OCI-LY7 (cell line): ENCODE measurements at regions not wholly inside any gene's neighbourhood (a gene's known extent, or its start where the extent isn't known, plus 50 kb on each side); places are given as distances from the start of the nearest gene placed in this dataset.

Source experiments
- BruUV-seq: library from RNA; stranded (reverse); fragments of 400-500 nt; replicated peaks from 2 replicates; lab custom pipeline; 2021; lab: Mats Ljungman, UMichigan
- CTCF ChIA-PET: fragments of 300-600 bp; sonication (Branson Sonifier 250); formaldehyde crosslinking; loops from one replicate; lab custom pipeline; 2022; ENCODE audit warnings: antibody characterized with exemption; ENCODE audit not compliant: unreplicated experiment; lab: Charles Lee
- POLR2A ChIA-PET: fragments of 300-600 bp; sonication (Branson Sonifier 250); formaldehyde crosslinking; loops from one replicate; lab custom pipeline; 2022; ENCODE audit warnings: antibody characterized with exemption; lab: Charles Lee
- DNase-seq: peaks from one replicate; pipeline ENCODE4 v3.0.0-alpha.2; 2015; ENCODE audit warnings: low spot score
- H2AFZ ChIP-seq: fragments of 200-600 bp; sonication (generic), shearing (Covaris generic); 2 replicates; pipeline ENCODE4 v1.6.1; 2014; ENCODE audit warnings: mild to moderate bottlenecking, antibody characterized with exemption, low read length, moderate library complexity
- H3K27ac ChIP-seq: fragments of 200-600 bp; sonication (generic); 2 replicates; pipeline ENCODE4 v1.5.1; 2014; ENCODE audit warnings: mixed run types, low read depth, mild to moderate bottlenecking, moderate library complexity, low read length, inconsistent platforms; ENCODE audit not compliant: poor library complexity, severe bottlenecking
- H3K36me3 ChIP-seq: fragments of 200-600 bp; sonication (generic); 2 replicates; pipeline ENCODE4 v1.6.1; 2014; ENCODE audit warnings: mild to moderate bottlenecking, antibody characterized with exemption, low read length, moderate library complexity, mixed read lengths; ENCODE audit not compliant: insufficient read depth
- H3K4me1 ChIP-seq: fragments of 200-600 bp; sonication (generic); 2 replicates; pipeline ENCODE4 v1.5.1; 2014; ENCODE audit warnings: mild to moderate bottlenecking, low read length; ENCODE audit not compliant: insufficient read depth, poor library complexity, severe bottlenecking
- H3K4me2 ChIP-seq: fragments of 200-600 bp; sonication (generic); 2 replicates; pipeline ENCODE4 v1.6.1; 2014; ENCODE audit warnings: mild to moderate bottlenecking, low read length
- H3K4me3 ChIP-seq: fragments of 200-600 bp; sonication (generic); 2 replicates; pipeline ENCODE4 v1.5.1; 2014; ENCODE audit warnings: mild to moderate bottlenecking, low read depth, low read length; ENCODE audit not compliant: poor library complexity, severe bottlenecking
- H3K79me2 ChIP-seq: fragments of 200-600 bp; sonication (generic); 2 replicates; pipeline ENCODE4 v1.6.1; 2016; ENCODE audit warnings: low read depth, mild to moderate bottlenecking, low read length, moderate library complexity, mixed read lengths; ENCODE audit not compliant: insufficient read depth
- H3K9me2 ChIP-seq: fragments of 200-600 bp; sonication (generic); 2 replicates; pipeline ENCODE4 v1.6.1; 2016; ENCODE audit warnings: mild to moderate bottlenecking, low read length, mixed read lengths; ENCODE audit not compliant: insufficient read depth
- H3K9me3 ChIP-seq: fragments of 200-600 bp; sonication (generic); 2 replicates; pipeline ENCODE4 v1.6.1; 2014; ENCODE audit warnings: mild to moderate bottlenecking, mixed run types, low read length, mixed read lengths
- H4K20me1 ChIP-seq: fragments of 200-600 bp; sonication (generic); 2 replicates; pipeline ENCODE4 v1.6.1; 2014; ENCODE audit warnings: mild to moderate bottlenecking, antibody characterized with exemption, low read length, moderate library complexity, mixed read lengths; ENCODE audit not compliant: insufficient read depth
- CTCF ChIP-seq: fragments of 200-600 bp; sonication (generic); conservative IDR thresholded peaks from 2 replicates; pipeline ENCODE4 v1.5.1; 2014; ENCODE audit warnings: mild to moderate bottlenecking, antibody characterized with exemption, low read length, moderate library complexity, mixed read lengths
- EZH2phosphoT487 ChIP-seq: fragments of 200-600 bp; sonication (generic); IDR thresholded peaks from 2 replicates; pipeline ENCODE4 v1.6.1; 2018; ENCODE audit warnings: low read depth, borderline replicate concordance, mild to moderate bottlenecking, mixed run types, antibody characterized with exemption, low read length, moderate library complexity, mixed read lengths
- intact Hi-C: fragments of 100-400 bp; cut with micrococcal nuclease; formaldehyde crosslinking; loops from one replicate; pipeline ENCODE4 v1.10.0; 2022; ENCODE audit not compliant: unreplicated experiment

GRCh38 chr6:48472535-48472934 is 361.5 kb upstream of the PTCHD4 start:
- no peaks in the 10 kb centered on the region for H4K20me1 ChIP-seq
- intact Hi-C loops: no loop called here
- no peak overlapping the region for H3K4me2 ChIP-seq
- H3K4me1 ChIP-seq: no peaks in the 10 kb centered on the region
- BruUV-seq: no TSS peak
- no peaks in the 10 kb centered on the region for H3K9me3 ChIP-seq
- no peaks in the 10 kb centered on the region for H3K9me2 ChIP-seq
- no peak for DNase-seq
- no peaks in the 10 kb centered on the region for H3K79me2 ChIP-seq
- no peak overlapping the region for H3K4me3 ChIP-seq
- H3K36me3 ChIP-seq: no peaks in the 10 kb centered on the region
- no peak overlapping the region for H2AFZ ChIP-seq
- TF ChIP-seq EZH2phosphoT487: no peak
- TF ChIP-seq CTCF: no peak
- ChIA-PET CTCF (no interaction called here), POLR2A (no interaction called here)
- H3K27ac ChIP-seq: no peak overlapping the region

- H3K4me3 ChIP-seq: no peak overlapping the region
- H3K79me2 ChIP-seq: no peaks in the 10 kb centered on the region
- no peaks in the 10 kb centered on the region for H4K20me1 ChIP-seq
- H3K9me3 ChIP-seq: no peaks in the 10 kb centered on the region
- POLR2A ChIA-PET: interaction anchor here (0.5 kb wide), 1 partner anchor 15 kb away, joined by 3 read pairs; no protein-coding TSS in a partner anchor
- no peaks in the 10 kb centered on the region for H3K4me1 ChIP-seq
- no peak overlapping the region for H2AFZ ChIP-seq
- H3K36me3 ChIP-seq: no peaks in the 10 kb centered on the region
- CTCF ChIA-PET: no interaction called here
- H3K9me2 ChIP-seq: no peaks in the 10 kb centered on the region
- DNase-seq: no peak
- BruUV-seq: no TSS peak
- no peak overlapping the region for H3K4me2 ChIP-seq
- intact Hi-C loops: no loop called here
- no peak for TF ChIP-seq EZH2phosphoT487
- no peak overlapping the region for H3K27ac ChIP-seq
Measured at GRCh38 chr6:48472091-48472490, 361.1 kb upstream of the PTCHD4 start.

- CTCF ChIA-PET: no interaction called here
- H3K9me3 ChIP-seq: no peaks in the 10 kb centered on the region
- intact Hi-C loops: no loop called here
Measured at GRCh38 chr6:48471326-48471725, 360.3 kb upstream of the PTCHD4 start.

More at GRCh38 chr6:48471326-48471725, 360.3 kb upstream of the PTCHD4 start:
- TF ChIP-seq CTCF (no peak), EZH2phosphoT487 (no peak)
- no peak overlapping the region for H3K4me3 ChIP-seq
- no peak for DNase-seq
- H3K4me2 ChIP-seq: no peak overlapping the region
- H4K20me1 ChIP-seq: no peaks in the 10 kb centered on the region
- H3K27ac ChIP-seq: no peak overlapping the region
- no peaks in the 10 kb centered on the region for H3K4me1 ChIP-seq
- H2AFZ ChIP-seq: no peak overlapping the region
- POLR2A ChIA-PET: no interaction called here
- H3K36me3 ChIP-seq: no peaks in the 10 kb centered on the region
- H3K79me2 ChIP-seq: no peaks in the 10 kb centered on the region
- no TSS peak for BruUV-seq
- H3K9me2 ChIP-seq: no peaks in the 10 kb centered on the region
